ENCODE measurements at regions not wholly inside any gene's neighbourhood (a gene's known extent, or its start where the extent isn't known, plus 50 kb on each side); places are given as distances from the start of the nearest gene placed in this dataset.

DNA sequence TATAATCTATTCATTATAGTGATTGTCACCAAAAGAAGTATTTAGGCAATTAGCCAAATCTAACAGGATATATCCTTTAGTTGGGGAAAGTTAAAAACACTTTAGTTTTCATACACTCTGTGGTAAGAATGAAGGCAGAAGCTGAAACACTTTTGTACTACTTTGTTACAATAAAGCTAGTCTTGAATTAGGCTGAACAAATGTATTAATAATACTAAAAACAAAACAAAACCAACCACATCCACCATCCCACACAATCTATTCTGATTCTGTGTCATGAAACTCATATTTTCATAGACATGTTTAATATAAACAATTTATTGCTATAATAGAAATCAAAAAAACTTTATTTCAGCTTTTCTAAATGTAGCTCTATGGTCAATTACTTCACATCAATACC, 508.8 kb downstream of the ZEB2 start:
- TF ChIP-seq, protein P1, sequence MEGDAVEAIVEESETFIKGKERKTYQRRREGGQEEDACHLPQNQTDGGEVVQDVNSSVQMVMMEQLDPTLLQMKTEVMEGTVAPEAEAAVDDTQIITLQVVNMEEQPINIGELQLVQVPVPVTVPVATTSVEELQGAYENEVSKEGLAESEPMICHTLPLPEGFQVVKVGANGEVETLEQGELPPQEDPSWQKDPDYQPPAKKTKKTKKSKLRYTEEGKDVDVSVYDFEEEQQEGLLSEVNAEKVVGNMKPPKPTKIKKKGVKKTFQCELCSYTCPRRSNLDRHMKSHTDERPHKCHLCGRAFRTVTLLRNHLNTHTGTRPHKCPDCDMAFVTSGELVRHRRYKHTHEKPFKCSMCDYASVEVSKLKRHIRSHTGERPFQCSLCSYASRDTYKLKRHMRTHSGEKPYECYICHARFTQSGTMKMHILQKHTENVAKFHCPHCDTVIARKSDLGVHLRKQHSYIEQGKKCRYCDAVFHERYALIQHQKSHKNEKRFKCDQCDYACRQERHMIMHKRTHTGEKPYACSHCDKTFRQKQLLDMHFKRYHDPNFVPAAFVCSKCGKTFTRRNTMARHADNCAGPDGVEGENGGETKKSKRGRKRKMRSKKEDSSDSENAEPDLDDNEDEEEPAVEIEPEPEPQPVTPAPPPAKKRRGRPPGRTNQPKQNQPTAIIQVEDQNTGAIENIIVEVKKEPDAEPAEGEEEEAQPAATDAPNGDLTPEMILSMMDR (IDR thresholded peaks at IDR 0.05), result no peak
- TF ChIP-seq POLR2A (IDR thresholded peaks at IDR 0.05), result no peak
